GM04504 (cell line): ENCODE measurements at regions not wholly inside any gene's neighbourhood (a gene's known extent, or its start where the extent isn't known, plus 50 kb on each side); places are given as distances from the start of the nearest gene placed in this dataset.
"Not testable (repeated sequence)": the region's sequence is repeated elsewhere in the genome, so short reads cannot be mapped to it uniquely, and the experiment has no call there.

ENCODE experiments used
- DNase-seq: peaks from one replicate; pipeline ENCODE4 v3.0.0-alpha.2; 2012; ENCODE audit warnings: low read depth

GRCh38 chr5:29042152-29042551 lies 2003.8 kb upstream of the CDH9 start:
- no peak for DNase-seq

GRCh38 chr5:29040404-29040803 lies 2002.0 kb upstream of the CDH9 start:
- DNase-seq = no peak

GRCh38 chr5:29039994-29040393 lies 2001.6 kb upstream of the CDH9 start:
- no peak for DNase-seq

GRCh38 chr5:29037716-29038115 lies 1999.3 kb upstream of the CDH9 start:
- no peak for DNase-seq

- no peak for DNase-seq
These were observed 1985.7 kb upstream of the CDH9 start for GRCh38 chr5:29024052-29024451.

GRCh38 chr5:29023541-29023940 lies 1985.2 kb upstream of the CDH9 start:
- no peak for DNase-seq

- DNase-seq = no peak
These were observed 1979.1 kb upstream of the CDH9 start for GRCh38 chr5:29017501-29017900.

- no peak for DNase-seq
These were observed 1977.7 kb upstream of the CDH9 start for GRCh38 chr5:29016067-29016466.

- no peak for DNase-seq
These were observed 1977.1 kb upstream of the CDH9 start for GRCh38 chr5:29015523-29015922.

GRCh38 chr5:29005386-29005785 lies 1967.0 kb upstream of the CDH9 start:
- DNase-seq = no peak

GRCh38 chr5:29002481-29002880 lies 1964.1 kb upstream of the CDH9 start:
- no peak for DNase-seq

GRCh38 chr5:29001666-29002065 lies 1963.3 kb upstream of the CDH9 start:
- DNase-seq = no peak

GRCh38 chr5:28984639-28985038 lies 1946.3 kb upstream of the CDH9 start:
- no peak for DNase-seq

GRCh38 chr5:28975508-28975907 lies 1937.1 kb upstream of the CDH9 start:
- no peak for DNase-seq

- no peak for DNase-seq
These were observed 1929.5 kb upstream of the CDH9 start for GRCh38 chr5:28967848-28968247.

- DNase-seq = no peak
These were observed 1923.4 kb upstream of the CDH9 start for GRCh38 chr5:28961816-28962215.

- no peak for DNase-seq
These were observed 1920.2 kb upstream of the CDH9 start for GRCh38 chr5:28958581-28958980.

GRCh38 chr5:28957450-28957849 lies 1919.1 kb upstream of the CDH9 start:
- no peak for DNase-seq

- no peak for DNase-seq
These were observed 1915.7 kb upstream of the CDH9 start for GRCh38 chr5:28954074-28954473.

GRCh38 chr5:28947865-28948264 lies 1909.5 kb upstream of the CDH9 start:
- no peak for DNase-seq

GRCh38 chr5:28945859-28946258 lies 1907.5 kb upstream of the CDH9 start:
- DNase-seq = no peak

- DNase-seq = not testable (repeated sequence)
These were observed 1891.0 kb upstream of the CDH9 start for GRCh38 chr5:28929366-28929765.

- DNase-seq = not testable (repeated sequence)
These were observed 1890.0 kb upstream of the CDH9 start for GRCh38 chr5:28928327-28928790.

- no peak for DNase-seq
These were observed 1889.4 kb upstream of the CDH9 start for GRCh38 chr5:28927559-28928326.
